H9 (cell line): ENCODE measurements at regions not wholly inside any gene's neighbourhood (a gene's known extent, or its start where the extent isn't known, plus 50 kb on each side); places are given as distances from the start of the nearest gene placed in this dataset.

Source experiments
- DNase-seq: peaks from one replicate; pipeline ENCODE4 v3.0.0-alpha.2; 2017
- H2AFZ ChIP-seq: one replicate; pipeline ENCODE4 v1.6.1; 2013; ENCODE audit warnings: mild to moderate bottlenecking, low read length, control low read depth, moderate library complexity
- H2AK5ac ChIP-seq: 2 replicates; pipeline ENCODE4 v1.6.1; 2013; ENCODE audit warnings: low read length, control low read depth, mixed read lengths; ENCODE audit not compliant: insufficient read length
- H2BK120ac ChIP-seq: one replicate; pipeline ENCODE4 v1.6.1; 2013; ENCODE audit warnings: low read depth, mild to moderate bottlenecking, low read length, control low read depth, inconsistent platforms; ENCODE audit not compliant: poor library complexity, severe bottlenecking
- H2BK12ac ChIP-seq: 2 replicates; pipeline ENCODE4 v1.6.1; 2013; ENCODE audit warnings: low read length, control low read depth, mixed read lengths, low read depth; ENCODE audit not compliant: insufficient read length
- H2BK15ac ChIP-seq: 2 replicates; pipeline ENCODE4 v1.6.1; 2013; ENCODE audit warnings: low read depth, low read length, control low read depth
- H2BK20ac ChIP-seq: one replicate; pipeline ENCODE4 v1.6.1; 2013; ENCODE audit warnings: low read depth, mild to moderate bottlenecking, low read length, control low read depth, inconsistent platforms; ENCODE audit not compliant: poor library complexity, severe bottlenecking
- H2BK5ac ChIP-seq: 2 replicates; pipeline ENCODE4 v1.6.1; 2013; ENCODE audit warnings: low read length, control low read depth, mixed read lengths; ENCODE audit not compliant: insufficient read length
- H3K14ac ChIP-seq: 2 replicates; pipeline ENCODE4 v1.6.1; 2013; ENCODE audit warnings: low read length, control low read depth; ENCODE audit not compliant: insufficient read depth
- H3K18ac ChIP-seq: 2 replicates; pipeline ENCODE4 v1.6.1; 2013; ENCODE audit warnings: low read depth, mild to moderate bottlenecking, mixed read lengths, low read length, control low read depth; ENCODE audit not compliant: insufficient read length
- H3K23ac ChIP-seq: 2 replicates; pipeline ENCODE4 v1.6.1; 2013; ENCODE audit warnings: low read length, control low read depth, mixed read lengths, low read depth; ENCODE audit not compliant: insufficient read length
- H3K23me2 ChIP-seq: 2 replicates; pipeline ENCODE4 v1.6.1; 2013; ENCODE audit warnings: low read depth, mild to moderate bottlenecking, mixed read lengths, low read length, control low read depth; ENCODE audit not compliant: insufficient read length, poor library complexity, severe bottlenecking
- H3K27ac ChIP-seq: 2 replicates; pipeline ENCODE4 v1.5.1; 2013; ENCODE audit warnings: low read length, control low read depth, mixed read lengths, low read depth; ENCODE audit not compliant: insufficient read length
- H3K27me3 ChIP-seq: 2 replicates; pipeline ENCODE4 v1.6.1; 2013; ENCODE audit warnings: low read length, control low read depth, inconsistent platforms; ENCODE audit not compliant: insufficient read depth
- H3K4ac ChIP-seq: 2 replicates; pipeline ENCODE4 v1.6.1; 2013; ENCODE audit warnings: low read depth, mild to moderate bottlenecking, control low read depth, inconsistent platforms, low read length, moderate library complexity
- H3K4me1 ChIP-seq: 2 replicates; pipeline ENCODE4 v1.6.1; 2013; ENCODE audit warnings: low read length, control low read depth, inconsistent platforms; ENCODE audit not compliant: insufficient read depth
- H3K4me2 ChIP-seq: 2 replicates; pipeline ENCODE4 v1.6.1; 2013; ENCODE audit warnings: low read length, control low read depth, mixed read lengths; ENCODE audit not compliant: insufficient read length, insufficient read depth
- H3K56ac ChIP-seq: 2 replicates; pipeline ENCODE4 v1.6.1; 2013; ENCODE audit warnings: low read depth, mild to moderate bottlenecking, mixed read lengths, low read length, control low read depth; ENCODE audit not compliant: insufficient read length
- H3K79me1 ChIP-seq: 2 replicates; pipeline ENCODE4 v1.6.1; 2013; ENCODE audit warnings: low read depth, mild to moderate bottlenecking, moderate library complexity, low read length, control low read depth, inconsistent platforms; ENCODE audit not compliant: insufficient read depth, poor library complexity, severe bottlenecking
- H3K79me2 ChIP-seq: 2 replicates; pipeline ENCODE4 v1.6.1; 2013; ENCODE audit warnings: low read length, control low read depth, inconsistent platforms; ENCODE audit not compliant: insufficient read depth
- H3K9ac ChIP-seq: 2 replicates; pipeline ENCODE4 v1.6.1; 2013; ENCODE audit warnings: low read length, control low read depth, mixed read lengths; ENCODE audit not compliant: insufficient read length; ENCODE audit errors: extremely low read depth
- H3K9me3 ChIP-seq: one replicate; pipeline ENCODE4 v1.6.1; 2013; ENCODE audit warnings: low read depth, low read length, inconsistent platforms; ENCODE audit not compliant: control insufficient read depth
- H3T11ph ChIP-seq: one replicate; pipeline ENCODE4 v1.6.1; 2013; ENCODE audit warnings: mild to moderate bottlenecking, low read length, control low read depth, inconsistent platforms
- H4K20me1 ChIP-seq: one replicate; pipeline ENCODE4 v1.6.1; 2013; ENCODE audit not compliant: control insufficient read depth, insufficient read length, insufficient read depth
- H4K5ac ChIP-seq: 2 replicates; pipeline ENCODE4 v1.6.1; 2013; ENCODE audit warnings: low read depth, mild to moderate bottlenecking, mixed read lengths, low read length, control low read depth; ENCODE audit not compliant: insufficient read length
- H4K8ac ChIP-seq: replicated peaks from 2 replicates; pipeline ENCODE4 v1.6.1; 2013; ENCODE audit warnings: low read length, control low read depth, mixed read lengths, low read depth; ENCODE audit not compliant: insufficient read length
- H4K91ac ChIP-seq: 2 replicates; pipeline ENCODE4 v1.6.1; 2013; ENCODE audit warnings: low read depth, mild to moderate bottlenecking, moderate library complexity, mixed read lengths, low read length, control low read depth; ENCODE audit not compliant: insufficient read length
- H3K27ac Mint-ChIP-seq, 3 experiments: 2 replicates in 2 of 3; 3 replicates in 1 of 3; pipeline ENCODE4 v1.8.0; 2020 to 2021; ENCODE audit warnings: mixed read lengths in 3 of 3, mild to moderate bottlenecking in 1 of 3, moderate library complexity in 1 of 3
- H3K27me3 Mint-ChIP-seq: 2 replicates; pipeline ENCODE4 v1.8.0; 2021; ENCODE audit warnings: low read depth, mild to moderate bottlenecking, moderate library complexity, mixed read lengths
- H3K36me3 Mint-ChIP-seq, 3 experiments: 2 replicates in 2 of 3; 3 replicates in 1 of 3; pipeline ENCODE4 v1.8.0; 2020 to 2021; ENCODE audit warnings: low read depth in 3 of 3, mixed read lengths in 3 of 3; ENCODE audit not compliant: insufficient read depth in 1 of 3
- H3K4me1 Mint-ChIP-seq, 2 experiments: 2 replicates each; pipeline ENCODE4 v1.8.0; 2020; ENCODE audit warnings: mixed read lengths in 2 of 2
- H3K4me3 Mint-ChIP-seq, 2 experiments: 2 replicates in 1 of 2; 3 replicates in 1 of 2; pipeline ENCODE4 v1.8.0; 2020 to 2021; ENCODE audit warnings: mild to moderate bottlenecking in 2 of 2, mixed read lengths in 2 of 2, moderate library complexity in 1 of 2
- H3K9me3 Mint-ChIP-seq, 2 experiments: 2 replicates in 1 of 2; 3 replicates in 1 of 2; pipeline ENCODE4 v1.8.0; 2020; ENCODE audit warnings: mild to moderate bottlenecking in 2 of 2, mixed read lengths in 2 of 2, moderate library complexity in 1 of 2
- WGBS: extraction: QIAGEN DNeasy Blood & Tissue Kit; methylation state at CpG from one replicate; pipeline ENCODE4 v1.1.7; 2013; ENCODE audit warnings: missing lambda C conversion rate, low lambda C conversion rate, mixed read lengths; ENCODE audit not compliant: insufficient read length; ENCODE audit errors: extremely low coverage; 5-methylcytosine and 5-hydroxymethylcytosine counted together
- TF ChIP-seq, protein P1 (sequence below): fragments of 200-600 bp; sonication (generic); conservative IDR thresholded peaks from 3 replicates; pipeline ENCODE4 v1.8.0; 2021; ENCODE audit warnings: antibody characterized with exemption, mild to moderate bottlenecking

DNA sequence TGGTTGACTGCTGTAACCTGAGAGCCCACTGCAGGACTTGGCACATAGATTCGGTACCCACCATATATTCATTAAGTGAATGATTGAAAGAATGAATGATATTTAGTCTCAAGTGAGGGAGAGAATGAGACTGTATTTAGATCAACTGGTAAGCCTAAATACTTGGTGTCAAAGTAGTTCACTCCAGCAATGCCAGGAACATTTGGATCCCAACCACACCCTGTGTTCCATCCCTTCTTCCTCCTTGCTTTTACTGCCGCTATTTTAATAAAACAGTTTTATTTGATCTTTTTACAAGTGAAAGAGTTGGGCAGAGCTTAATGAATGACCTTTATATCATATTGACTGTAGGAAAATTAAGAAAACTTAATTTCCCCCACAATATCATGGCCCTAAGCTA, 473.6 kb upstream of the CBLB start:
- no peak overlapping the region for H3K56ac ChIP-seq
- Mint-ChIP-seq H3K36me3 (no peaks in the 10 kb centered on the region), H3K27ac (no peak overlapping the region), H3K4me1 (peaks cover 5 to 8% of the 10 kb centered on the region in 2 experiments), H3K9me3 (no peaks in the 10 kb centered on the region), H3K4me3 (no peak overlapping the region), H3K27me3 (no peaks in the 10 kb centered on the region)
- WGBS, result no CpG with 5 or more reads among the region's 2 CpGs
- H3T11ph ChIP-seq, result no peak overlapping the region
- no peak overlapping the region for H2AFZ ChIP-seq
- H3K27ac ChIP-seq, result no peak overlapping the region
- H3K14ac ChIP-seq, result no peak overlapping the region
- H3K23me2 ChIP-seq, result no peaks in the 10 kb centered on the region
- H2BK5ac ChIP-seq, result no peak overlapping the region
- H3K79me2 ChIP-seq, result no peaks in the 10 kb centered on the region
- no peak overlapping the region for H3K4me2 ChIP-seq
- no peaks in the 10 kb centered on the region for H3K9me3 ChIP-seq
- no peak overlapping the region for H2BK120ac ChIP-seq
- no peaks in the 10 kb centered on the region for H4K20me1 ChIP-seq
- no peak overlapping the region for H2AK5ac ChIP-seq
- no peak overlapping the region for H3K4ac ChIP-seq
- no peak overlapping the region for H4K8ac ChIP-seq
- H3K9ac ChIP-seq, result no peak overlapping the region
- H4K5ac ChIP-seq, result no peak overlapping the region
- no peak overlapping the region for H2BK15ac ChIP-seq
- H3K18ac ChIP-seq, result no peak overlapping the region
- DNase-seq, result no peak
- H3K23ac ChIP-seq, result no peak overlapping the region
- H2BK20ac ChIP-seq, result no peak overlapping the region
- H2BK12ac ChIP-seq, result no peak overlapping the region
- TF ChIP-seq, protein P1, sequence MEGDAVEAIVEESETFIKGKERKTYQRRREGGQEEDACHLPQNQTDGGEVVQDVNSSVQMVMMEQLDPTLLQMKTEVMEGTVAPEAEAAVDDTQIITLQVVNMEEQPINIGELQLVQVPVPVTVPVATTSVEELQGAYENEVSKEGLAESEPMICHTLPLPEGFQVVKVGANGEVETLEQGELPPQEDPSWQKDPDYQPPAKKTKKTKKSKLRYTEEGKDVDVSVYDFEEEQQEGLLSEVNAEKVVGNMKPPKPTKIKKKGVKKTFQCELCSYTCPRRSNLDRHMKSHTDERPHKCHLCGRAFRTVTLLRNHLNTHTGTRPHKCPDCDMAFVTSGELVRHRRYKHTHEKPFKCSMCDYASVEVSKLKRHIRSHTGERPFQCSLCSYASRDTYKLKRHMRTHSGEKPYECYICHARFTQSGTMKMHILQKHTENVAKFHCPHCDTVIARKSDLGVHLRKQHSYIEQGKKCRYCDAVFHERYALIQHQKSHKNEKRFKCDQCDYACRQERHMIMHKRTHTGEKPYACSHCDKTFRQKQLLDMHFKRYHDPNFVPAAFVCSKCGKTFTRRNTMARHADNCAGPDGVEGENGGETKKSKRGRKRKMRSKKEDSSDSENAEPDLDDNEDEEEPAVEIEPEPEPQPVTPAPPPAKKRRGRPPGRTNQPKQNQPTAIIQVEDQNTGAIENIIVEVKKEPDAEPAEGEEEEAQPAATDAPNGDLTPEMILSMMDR, result no peak
- H3K79me1 ChIP-seq, result no peaks in the 10 kb centered on the region
- no peaks in the 10 kb centered on the region for H3K27me3 ChIP-seq
- H3K4me1 ChIP-seq, result no peaks in the 10 kb centered on the region
- no peak overlapping the region for H4K91ac ChIP-seq
